BE2C (cell line): ENCODE measurements at regions not wholly inside any gene's neighbourhood (a gene's known extent, or its start where the extent isn't known, plus 50 kb on each side); places are given as distances from the start of the nearest gene placed in this dataset.
A peak's percentile ranks its signal among the peaks of the same experiment; 100 is the strongest.

ENCODE experiments used
- DNase-seq: peaks from one replicate; pipeline ENCODE4 v3.0.0-alpha.2; 2020
- H3K27me3 ChIP-seq: fragments of 250-450 bp; sonication (Bioruptor Pico); 2 replicates; pipeline ENCODE4 v1.5.1; 2020; ENCODE audit warnings: mild to moderate bottlenecking
- H3K36me3 ChIP-seq: fragments of 250-450 bp; sonication (Bioruptor Pico); 2 replicates; pipeline ENCODE4 v1.5.1; 2020; ENCODE audit warnings: mild to moderate bottlenecking
- H3K4me1 ChIP-seq: fragments of 250-450 bp; sonication (Bioruptor Pico); 2 replicates; pipeline ENCODE4 v1.5.1; 2020
- H3K4me3 ChIP-seq: 2 replicates; pipeline ENCODE4 v1.5.1; 2011; ENCODE audit warnings: low read depth, low read length
- H3K9me3 ChIP-seq: fragments of 250-450 bp; sonication (Bioruptor Pico); 2 replicates; pipeline ENCODE4 v1.5.1; 2020
- TF ChIP-seq, protein P1 (sequence below): IDR thresholded peaks from 2 replicates; pipeline ENCODE4 v1.5.1; 2012; ENCODE audit warnings: mild to moderate bottlenecking, low read depth, low read length

DNA sequence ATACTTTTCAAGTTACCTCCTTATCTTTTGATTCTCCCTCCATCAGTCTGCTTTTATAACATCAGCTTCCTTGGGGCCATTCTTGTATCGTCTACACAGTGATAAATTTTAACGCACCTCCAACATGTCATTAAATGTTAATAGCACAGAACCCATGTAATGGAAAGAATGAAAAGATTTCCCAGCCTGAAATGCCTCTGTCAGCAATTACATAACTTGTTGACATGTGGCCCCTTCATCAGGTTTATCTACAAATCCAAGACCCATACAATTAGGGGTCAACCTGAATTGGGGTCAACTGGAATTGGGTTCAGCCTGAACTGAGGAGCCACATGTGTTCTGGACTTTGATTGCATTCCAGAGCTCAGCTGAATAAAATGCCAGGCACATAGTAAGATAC, 148.2 kb upstream of the KLF7 start:
- DNase-seq: no peak
- no peaks in the 10 kb centered on the region for H3K36me3 ChIP-seq
- H3K4me3 ChIP-seq: no peak overlapping the region
- peaks cover 33% of the 10 kb centered on the region for H3K4me1 ChIP-seq
- TF ChIP-seq, protein P1, sequence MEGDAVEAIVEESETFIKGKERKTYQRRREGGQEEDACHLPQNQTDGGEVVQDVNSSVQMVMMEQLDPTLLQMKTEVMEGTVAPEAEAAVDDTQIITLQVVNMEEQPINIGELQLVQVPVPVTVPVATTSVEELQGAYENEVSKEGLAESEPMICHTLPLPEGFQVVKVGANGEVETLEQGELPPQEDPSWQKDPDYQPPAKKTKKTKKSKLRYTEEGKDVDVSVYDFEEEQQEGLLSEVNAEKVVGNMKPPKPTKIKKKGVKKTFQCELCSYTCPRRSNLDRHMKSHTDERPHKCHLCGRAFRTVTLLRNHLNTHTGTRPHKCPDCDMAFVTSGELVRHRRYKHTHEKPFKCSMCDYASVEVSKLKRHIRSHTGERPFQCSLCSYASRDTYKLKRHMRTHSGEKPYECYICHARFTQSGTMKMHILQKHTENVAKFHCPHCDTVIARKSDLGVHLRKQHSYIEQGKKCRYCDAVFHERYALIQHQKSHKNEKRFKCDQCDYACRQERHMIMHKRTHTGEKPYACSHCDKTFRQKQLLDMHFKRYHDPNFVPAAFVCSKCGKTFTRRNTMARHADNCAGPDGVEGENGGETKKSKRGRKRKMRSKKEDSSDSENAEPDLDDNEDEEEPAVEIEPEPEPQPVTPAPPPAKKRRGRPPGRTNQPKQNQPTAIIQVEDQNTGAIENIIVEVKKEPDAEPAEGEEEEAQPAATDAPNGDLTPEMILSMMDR: no peak
- H3K27me3 ChIP-seq: no peaks in the 10 kb centered on the region
- H3K9me3 ChIP-seq: no peaks in the 10 kb centered on the region

DNA sequence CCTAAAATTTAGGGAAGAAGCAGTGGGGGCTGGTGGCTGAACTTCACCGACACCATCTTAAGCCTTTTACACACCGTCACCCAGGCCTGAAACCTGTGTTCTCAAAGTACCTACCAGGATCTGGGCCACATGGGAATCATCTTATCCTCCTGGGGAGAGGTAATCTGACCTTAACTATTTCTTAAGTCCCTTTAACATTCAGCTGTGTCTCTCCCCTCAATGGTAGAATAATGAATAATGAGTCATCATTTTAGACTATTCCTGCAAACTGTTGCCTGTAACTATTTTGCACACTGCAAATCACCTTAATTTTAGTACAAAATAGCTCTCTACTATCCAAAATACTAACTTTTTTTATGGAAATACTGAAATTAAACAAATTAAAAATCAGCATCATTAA, 149.4 kb upstream of the KLF7 start:
- Histone ChIP-seq H3K4me1 (peaks cover 24% of the 10 kb centered on the region), H3K36me3 (no peaks in the 10 kb centered on the region), H3K27me3 (no peaks in the 10 kb centered on the region), H3K9me3 (no peaks in the 10 kb centered on the region), H3K4me3 (no peak overlapping the region)
- DNase-seq: no peak
- TF ChIP-seq, protein P1: no peak

DNA sequence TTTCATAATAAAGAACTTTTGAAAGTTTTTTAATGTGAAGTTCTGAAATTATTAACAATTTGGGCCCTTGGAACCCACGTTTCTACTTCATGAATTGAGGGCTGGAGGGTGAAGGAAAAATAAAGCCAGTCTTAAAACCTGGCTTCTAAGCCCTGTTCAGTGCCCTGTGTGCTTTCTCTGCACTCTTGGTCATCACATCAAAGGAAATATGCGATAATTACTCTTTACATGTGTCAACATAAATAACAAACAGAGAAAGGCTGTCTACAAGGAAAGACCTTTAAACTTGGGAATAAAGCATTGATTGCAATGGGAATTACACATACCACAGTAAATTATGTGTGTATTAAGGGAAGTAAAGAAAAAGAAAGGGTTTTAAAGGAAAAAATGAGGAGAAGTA, 150.7 kb upstream of the KLF7 start:
- Histone ChIP-seq H3K27me3 (no peaks in the 10 kb centered on the region), H3K4me1 (peaks cover 11% of the 10 kb centered on the region), H3K36me3 (no peaks in the 10 kb centered on the region), H3K9me3 (no peaks in the 10 kb centered on the region), H3K4me3 (no peak overlapping the region)
- TF ChIP-seq, protein P1: no peak
- no peak for DNase-seq

DNA sequence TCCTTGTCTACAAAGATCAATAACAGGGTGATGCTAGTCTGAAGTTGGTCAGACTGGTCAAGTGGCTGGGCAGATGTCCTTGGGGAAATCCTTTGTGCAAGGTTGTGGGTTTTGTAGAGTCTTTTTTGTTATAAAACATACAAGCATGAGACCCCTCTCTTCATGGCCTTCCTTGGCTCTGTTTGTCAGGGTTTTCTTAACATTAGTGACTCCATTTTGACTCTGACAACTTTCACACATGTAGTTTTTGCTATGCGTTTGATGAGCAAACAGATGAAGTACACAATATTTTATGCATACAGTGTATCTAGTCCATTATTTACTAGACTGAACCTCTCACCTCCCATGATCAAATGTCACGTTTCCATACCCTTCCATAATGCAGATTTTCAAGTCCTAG, 151.2 kb upstream of the KLF7 start:
- TF ChIP-seq, protein P1: no peak
- peaks cover 9% of the 10 kb centered on the region for H3K4me1 ChIP-seq

DNA sequence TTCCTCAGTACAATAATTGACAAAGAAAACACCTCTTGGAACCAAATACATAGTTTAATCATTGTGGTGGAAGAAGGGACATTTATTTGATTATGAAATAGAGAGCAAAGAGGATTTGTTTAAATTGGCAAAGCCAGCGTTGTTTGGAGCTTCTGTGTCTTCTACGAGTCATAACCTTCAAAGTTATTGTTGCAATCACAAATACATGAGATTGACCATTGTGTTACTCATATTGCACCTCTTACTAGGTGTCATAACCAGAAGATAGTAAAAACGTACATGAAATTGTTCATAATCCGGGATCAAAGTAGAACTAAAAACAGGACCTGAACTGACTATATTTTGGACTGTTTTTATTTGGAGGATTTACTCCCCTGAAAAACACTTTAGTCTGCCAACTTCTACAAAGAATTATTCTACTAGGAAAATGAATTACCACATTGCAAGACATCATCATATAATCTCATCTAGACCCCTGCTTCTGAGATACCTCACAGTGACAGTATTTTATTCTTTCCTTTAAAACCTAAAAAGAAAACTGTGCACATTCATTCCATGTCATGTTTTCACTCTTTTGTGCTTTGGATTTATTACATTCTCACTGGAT, 151.7 kb upstream of the KLF7 start:
- DNase-seq: no peak
- TF ChIP-seq, protein P1: no peak
- no peak overlapping the region for H3K4me3 ChIP-seq
- H3K27me3 ChIP-seq: no peaks in the 10 kb centered on the region
- H3K4me1 ChIP-seq: peaks cover 7% of the 10 kb centered on the region
- H3K9me3 ChIP-seq: no peaks in the 10 kb centered on the region
- H3K36me3 ChIP-seq: no peaks in the 10 kb centered on the region

More for the DNA sequence above, 151.2 kb upstream of the KLF7 start:
- no peaks in the 10 kb centered on the region for H3K27me3 ChIP-seq
- H3K9me3 ChIP-seq: no peaks in the 10 kb centered on the region
- no peaks in the 10 kb centered on the region for H3K36me3 ChIP-seq
- DNase-seq: no peak
- H3K4me3 ChIP-seq: no peak overlapping the region

DNA sequence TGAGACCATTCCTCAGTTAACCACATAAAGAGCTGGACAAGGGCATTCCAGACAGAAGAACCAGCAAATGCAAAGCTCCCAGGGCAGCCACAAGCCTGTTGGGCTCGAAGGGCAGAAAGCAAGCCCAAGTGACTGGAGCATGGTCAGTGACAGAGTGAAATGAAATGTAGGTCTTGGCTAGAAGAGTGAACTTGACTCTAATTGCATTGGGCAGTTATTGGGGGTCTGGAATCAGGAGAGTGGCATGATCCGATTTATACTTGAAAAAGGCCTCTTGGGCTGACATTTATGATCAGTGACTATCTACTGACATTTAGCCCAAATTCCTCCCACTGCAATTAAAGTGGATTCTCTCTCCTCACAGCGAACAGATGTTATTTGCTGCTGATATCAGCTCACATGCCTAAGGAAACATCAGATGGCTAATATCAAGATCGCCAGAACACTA, 152.5 kb upstream of the KLF7 start:
- no peak overlapping the region for H3K4me3 ChIP-seq
- H3K4me1 ChIP-seq: peaks cover 7% of the 10 kb centered on the region
- TF ChIP-seq, protein P1: no peak
- no peaks in the 10 kb centered on the region for H3K9me3 ChIP-seq
- peak; percentile 38 for DNase-seq
- no peaks in the 10 kb centered on the region for H3K36me3 ChIP-seq
- H3K27me3 ChIP-seq: no peaks in the 10 kb centered on the region
